H9 (cell line): ENCODE measurements at regions not wholly inside any gene's neighbourhood (a gene's known extent, or its start where the extent isn't known, plus 50 kb on each side); places are given as distances from the start of the nearest gene placed in this dataset.

Source experiments
- DNase-seq: peaks from one replicate; pipeline ENCODE4 v3.0.0-alpha.2; 2017
- H2AFZ ChIP-seq: one replicate; pipeline ENCODE4 v1.6.1; 2013; ENCODE audit warnings: mild to moderate bottlenecking, low read length, control low read depth, moderate library complexity
- H2AK5ac ChIP-seq: 2 replicates; pipeline ENCODE4 v1.6.1; 2013; ENCODE audit warnings: low read length, control low read depth, mixed read lengths; ENCODE audit not compliant: insufficient read length
- H2BK120ac ChIP-seq: one replicate; pipeline ENCODE4 v1.6.1; 2013; ENCODE audit warnings: low read depth, mild to moderate bottlenecking, low read length, control low read depth, inconsistent platforms; ENCODE audit not compliant: poor library complexity, severe bottlenecking
- H2BK12ac ChIP-seq: 2 replicates; pipeline ENCODE4 v1.6.1; 2013; ENCODE audit warnings: low read length, control low read depth, mixed read lengths, low read depth; ENCODE audit not compliant: insufficient read length
- H2BK15ac ChIP-seq: 2 replicates; pipeline ENCODE4 v1.6.1; 2013; ENCODE audit warnings: low read depth, low read length, control low read depth
- H2BK20ac ChIP-seq: one replicate; pipeline ENCODE4 v1.6.1; 2013; ENCODE audit warnings: low read depth, mild to moderate bottlenecking, low read length, control low read depth, inconsistent platforms; ENCODE audit not compliant: poor library complexity, severe bottlenecking
- H2BK5ac ChIP-seq: 2 replicates; pipeline ENCODE4 v1.6.1; 2013; ENCODE audit warnings: low read length, control low read depth, mixed read lengths; ENCODE audit not compliant: insufficient read length
- H3K14ac ChIP-seq: 2 replicates; pipeline ENCODE4 v1.6.1; 2013; ENCODE audit warnings: low read length, control low read depth; ENCODE audit not compliant: insufficient read depth
- H3K18ac ChIP-seq: 2 replicates; pipeline ENCODE4 v1.6.1; 2013; ENCODE audit warnings: low read depth, mild to moderate bottlenecking, mixed read lengths, low read length, control low read depth; ENCODE audit not compliant: insufficient read length
- H3K23ac ChIP-seq: 2 replicates; pipeline ENCODE4 v1.6.1; 2013; ENCODE audit warnings: low read length, control low read depth, mixed read lengths, low read depth; ENCODE audit not compliant: insufficient read length
- H3K23me2 ChIP-seq: 2 replicates; pipeline ENCODE4 v1.6.1; 2013; ENCODE audit warnings: low read depth, mild to moderate bottlenecking, mixed read lengths, low read length, control low read depth; ENCODE audit not compliant: insufficient read length, poor library complexity, severe bottlenecking
- H3K27ac ChIP-seq: 2 replicates; pipeline ENCODE4 v1.5.1; 2013; ENCODE audit warnings: low read length, control low read depth, mixed read lengths, low read depth; ENCODE audit not compliant: insufficient read length
- H3K27me3 ChIP-seq: 2 replicates; pipeline ENCODE4 v1.6.1; 2013; ENCODE audit warnings: low read length, control low read depth, inconsistent platforms; ENCODE audit not compliant: insufficient read depth
- H3K4ac ChIP-seq: 2 replicates; pipeline ENCODE4 v1.6.1; 2013; ENCODE audit warnings: low read depth, mild to moderate bottlenecking, control low read depth, inconsistent platforms, low read length, moderate library complexity
- H3K4me1 ChIP-seq: 2 replicates; pipeline ENCODE4 v1.6.1; 2013; ENCODE audit warnings: low read length, control low read depth, inconsistent platforms; ENCODE audit not compliant: insufficient read depth
- H3K4me2 ChIP-seq: 2 replicates; pipeline ENCODE4 v1.6.1; 2013; ENCODE audit warnings: low read length, control low read depth, mixed read lengths; ENCODE audit not compliant: insufficient read length, insufficient read depth
- H3K56ac ChIP-seq: 2 replicates; pipeline ENCODE4 v1.6.1; 2013; ENCODE audit warnings: low read depth, mild to moderate bottlenecking, mixed read lengths, low read length, control low read depth; ENCODE audit not compliant: insufficient read length
- H3K79me1 ChIP-seq: 2 replicates; pipeline ENCODE4 v1.6.1; 2013; ENCODE audit warnings: low read depth, mild to moderate bottlenecking, moderate library complexity, low read length, control low read depth, inconsistent platforms; ENCODE audit not compliant: insufficient read depth, poor library complexity, severe bottlenecking
- H3K79me2 ChIP-seq: 2 replicates; pipeline ENCODE4 v1.6.1; 2013; ENCODE audit warnings: low read length, control low read depth, inconsistent platforms; ENCODE audit not compliant: insufficient read depth
- H3K9ac ChIP-seq: 2 replicates; pipeline ENCODE4 v1.6.1; 2013; ENCODE audit warnings: low read length, control low read depth, mixed read lengths; ENCODE audit not compliant: insufficient read length; ENCODE audit errors: extremely low read depth
- H3K9me3 ChIP-seq: one replicate; pipeline ENCODE4 v1.6.1; 2013; ENCODE audit warnings: low read depth, low read length, inconsistent platforms; ENCODE audit not compliant: control insufficient read depth
- H3T11ph ChIP-seq: one replicate; pipeline ENCODE4 v1.6.1; 2013; ENCODE audit warnings: mild to moderate bottlenecking, low read length, control low read depth, inconsistent platforms
- H4K20me1 ChIP-seq: one replicate; pipeline ENCODE4 v1.6.1; 2013; ENCODE audit not compliant: control insufficient read depth, insufficient read length, insufficient read depth
- H4K5ac ChIP-seq: 2 replicates; pipeline ENCODE4 v1.6.1; 2013; ENCODE audit warnings: low read depth, mild to moderate bottlenecking, mixed read lengths, low read length, control low read depth; ENCODE audit not compliant: insufficient read length
- H4K8ac ChIP-seq: replicated peaks from 2 replicates; pipeline ENCODE4 v1.6.1; 2013; ENCODE audit warnings: low read length, control low read depth, mixed read lengths, low read depth; ENCODE audit not compliant: insufficient read length
- H4K91ac ChIP-seq: 2 replicates; pipeline ENCODE4 v1.6.1; 2013; ENCODE audit warnings: low read depth, mild to moderate bottlenecking, moderate library complexity, mixed read lengths, low read length, control low read depth; ENCODE audit not compliant: insufficient read length
- H3K27ac Mint-ChIP-seq, 3 experiments: 2 replicates in 2 of 3; 3 replicates in 1 of 3; pipeline ENCODE4 v1.8.0; 2020 to 2021; ENCODE audit warnings: mixed read lengths in 3 of 3, mild to moderate bottlenecking in 1 of 3, moderate library complexity in 1 of 3
- H3K27me3 Mint-ChIP-seq: 2 replicates; pipeline ENCODE4 v1.8.0; 2021; ENCODE audit warnings: low read depth, mild to moderate bottlenecking, moderate library complexity, mixed read lengths
- H3K36me3 Mint-ChIP-seq, 3 experiments: 2 replicates in 2 of 3; 3 replicates in 1 of 3; pipeline ENCODE4 v1.8.0; 2020 to 2021; ENCODE audit warnings: low read depth in 3 of 3, mixed read lengths in 3 of 3; ENCODE audit not compliant: insufficient read depth in 1 of 3
- H3K4me1 Mint-ChIP-seq, 2 experiments: 2 replicates each; pipeline ENCODE4 v1.8.0; 2020; ENCODE audit warnings: mixed read lengths in 2 of 2
- H3K4me3 Mint-ChIP-seq, 2 experiments: 2 replicates in 1 of 2; 3 replicates in 1 of 2; pipeline ENCODE4 v1.8.0; 2020 to 2021; ENCODE audit warnings: mild to moderate bottlenecking in 2 of 2, mixed read lengths in 2 of 2, moderate library complexity in 1 of 2
- H3K9me3 Mint-ChIP-seq, 2 experiments: 2 replicates in 1 of 2; 3 replicates in 1 of 2; pipeline ENCODE4 v1.8.0; 2020; ENCODE audit warnings: mild to moderate bottlenecking in 2 of 2, mixed read lengths in 2 of 2, moderate library complexity in 1 of 2
- TF ChIP-seq, protein P1 (sequence below): fragments of 200-600 bp; sonication (generic); conservative IDR thresholded peaks from 3 replicates; pipeline ENCODE4 v1.8.0; 2021; ENCODE audit warnings: antibody characterized with exemption, mild to moderate bottlenecking

DNA sequence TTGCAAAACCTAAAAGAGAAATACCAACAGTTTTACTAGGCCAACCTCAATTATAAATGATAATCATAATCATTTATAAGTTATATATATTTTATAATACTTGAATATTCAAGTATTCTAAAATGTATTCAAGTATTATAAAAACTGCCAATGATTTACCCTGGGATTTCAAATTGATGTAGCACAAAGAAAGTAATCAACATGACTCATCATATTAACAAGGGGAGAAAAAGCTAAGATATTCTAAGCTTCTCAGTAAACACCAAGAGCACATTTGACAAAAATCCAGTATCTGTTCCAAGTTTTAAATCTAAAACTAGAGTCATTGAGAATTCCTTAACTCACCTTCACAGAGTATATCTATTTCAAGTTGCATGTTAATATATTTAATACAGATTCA is 56.1 kb downstream of the CAPZA3 start:
- H3K79me1 ChIP-seq: no peaks in the 10 kb centered on the region
- no peak overlapping the region for H4K5ac ChIP-seq
- Mint-ChIP-seq H3K27ac (no peak overlapping the region), H3K27me3 (no peaks in the 10 kb centered on the region), H3K4me3 (no peak overlapping the region), H3K4me1 (peaks cover 3 to 6% of the 10 kb centered on the region in 2 experiments; a peak in 3 of 4 replicates), H3K9me3 (peaks cover 10% of the 10 kb centered on the region in 2 experiments), H3K36me3 (peaks cover 0 to 15% (median 14%) of the 10 kb centered on the region in 3 experiments; a peak in 5 of 7 replicates)
- no peak overlapping the region for H3K4ac ChIP-seq
- TF ChIP-seq, protein P1, sequence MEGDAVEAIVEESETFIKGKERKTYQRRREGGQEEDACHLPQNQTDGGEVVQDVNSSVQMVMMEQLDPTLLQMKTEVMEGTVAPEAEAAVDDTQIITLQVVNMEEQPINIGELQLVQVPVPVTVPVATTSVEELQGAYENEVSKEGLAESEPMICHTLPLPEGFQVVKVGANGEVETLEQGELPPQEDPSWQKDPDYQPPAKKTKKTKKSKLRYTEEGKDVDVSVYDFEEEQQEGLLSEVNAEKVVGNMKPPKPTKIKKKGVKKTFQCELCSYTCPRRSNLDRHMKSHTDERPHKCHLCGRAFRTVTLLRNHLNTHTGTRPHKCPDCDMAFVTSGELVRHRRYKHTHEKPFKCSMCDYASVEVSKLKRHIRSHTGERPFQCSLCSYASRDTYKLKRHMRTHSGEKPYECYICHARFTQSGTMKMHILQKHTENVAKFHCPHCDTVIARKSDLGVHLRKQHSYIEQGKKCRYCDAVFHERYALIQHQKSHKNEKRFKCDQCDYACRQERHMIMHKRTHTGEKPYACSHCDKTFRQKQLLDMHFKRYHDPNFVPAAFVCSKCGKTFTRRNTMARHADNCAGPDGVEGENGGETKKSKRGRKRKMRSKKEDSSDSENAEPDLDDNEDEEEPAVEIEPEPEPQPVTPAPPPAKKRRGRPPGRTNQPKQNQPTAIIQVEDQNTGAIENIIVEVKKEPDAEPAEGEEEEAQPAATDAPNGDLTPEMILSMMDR: no peak
- H2AK5ac ChIP-seq: no peak overlapping the region
- H2BK5ac ChIP-seq: no peak overlapping the region
- DNase-seq: no peak
- H3K9ac ChIP-seq: no peak overlapping the region
- H4K91ac ChIP-seq: no peak overlapping the region
- H2AFZ ChIP-seq: no peak overlapping the region
- H3K23ac ChIP-seq: no peak overlapping the region
- H2BK120ac ChIP-seq: no peak overlapping the region
- H2BK12ac ChIP-seq: no peak overlapping the region
- no peak overlapping the region for H3K56ac ChIP-seq
- H3K27me3 ChIP-seq: no peaks in the 10 kb centered on the region
- H3K9me3 ChIP-seq: no peaks in the 10 kb centered on the region
- no peak overlapping the region for H3K4me2 ChIP-seq
- H3T11ph ChIP-seq: no peak overlapping the region
- no peaks in the 10 kb centered on the region for H4K20me1 ChIP-seq
- no peak overlapping the region for H3K27ac ChIP-seq
- no peak overlapping the region for H4K8ac ChIP-seq
- H3K23me2 ChIP-seq: no peaks in the 10 kb centered on the region
- H3K4me1 ChIP-seq: no peaks in the 10 kb centered on the region
- H2BK15ac ChIP-seq: no peak overlapping the region
- H2BK20ac ChIP-seq: no peak overlapping the region
- H3K18ac ChIP-seq: no peak overlapping the region
- H3K79me2 ChIP-seq: no peaks in the 10 kb centered on the region
- H3K14ac ChIP-seq: no peak overlapping the region
